HG02642 (cell line): ENCODE measurements at regions not wholly inside any gene's neighbourhood (a gene's known extent, or its start where the extent isn't known, plus 50 kb on each side); places are given as distances from the start of the nearest gene placed in this dataset.
"Not testable (repeated sequence)": the region's sequence is repeated elsewhere in the genome, so short reads cannot be mapped to it uniquely, and the experiment has no call there.

ENCODE experiments used
- ATAC-seq: cut with Tn5 transposase; IDR thresholded peaks from one replicate; pipeline ENCODE4 v1.9.1; 2021; ENCODE audit warnings: mild to moderate bottlenecking; ENCODE audit not compliant: unreplicated experiment, poor library complexity

DNA sequence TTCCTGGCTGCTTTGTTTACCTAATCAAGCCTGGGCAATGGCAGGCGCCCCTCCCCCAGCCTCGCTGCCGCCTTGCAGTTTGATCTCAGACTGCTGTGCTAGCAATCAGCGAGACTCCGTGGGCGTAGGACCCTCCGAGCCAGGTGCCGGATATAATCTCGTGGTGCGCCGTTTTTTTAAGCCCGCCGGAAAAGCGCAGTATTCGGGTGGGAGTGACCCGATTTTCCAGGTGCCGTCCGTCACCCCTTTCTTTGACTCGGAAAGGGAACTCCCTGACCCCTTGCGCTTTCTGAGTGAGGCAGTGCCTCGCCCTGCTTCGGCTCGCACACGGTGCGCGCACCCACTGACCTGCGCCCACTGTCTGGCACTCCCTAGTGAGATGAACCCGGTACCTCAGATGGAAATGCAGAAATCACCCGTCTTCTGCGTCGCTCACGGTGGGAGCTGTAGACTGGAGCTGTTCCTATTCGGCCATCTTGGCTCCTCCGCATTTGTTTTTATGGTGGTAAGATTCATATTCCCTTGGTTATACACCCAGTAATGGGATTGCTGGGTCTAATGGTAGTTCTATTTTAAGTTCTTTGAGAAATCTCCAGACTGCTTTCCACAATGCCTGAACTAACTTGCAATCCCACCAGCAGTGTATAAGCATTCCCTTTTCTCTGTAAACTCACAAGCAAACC is 652.1 kb upstream of the LRFN5 start:
- not testable (repeated sequence) for ATAC-seq

DNA sequence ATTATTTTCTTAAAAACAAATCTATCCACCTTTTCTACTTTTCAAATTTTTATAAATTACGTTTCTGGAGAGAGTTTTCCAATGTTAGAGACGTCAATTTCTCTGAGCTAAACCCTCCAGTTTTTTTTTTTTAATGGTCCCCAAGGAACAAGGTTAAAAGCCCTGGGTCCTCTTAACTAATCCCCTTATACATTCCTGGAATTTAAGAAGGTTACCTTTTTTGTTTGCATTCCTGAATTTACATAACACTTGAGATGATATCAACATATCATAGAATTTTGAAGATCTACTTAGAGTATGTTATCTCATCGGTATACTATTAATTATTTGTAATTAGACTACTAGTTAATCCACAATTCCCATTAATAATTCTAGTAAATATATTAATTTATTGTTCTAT is 662.2 kb upstream of the LRFN5 start:
- no peak for ATAC-seq

DNA sequence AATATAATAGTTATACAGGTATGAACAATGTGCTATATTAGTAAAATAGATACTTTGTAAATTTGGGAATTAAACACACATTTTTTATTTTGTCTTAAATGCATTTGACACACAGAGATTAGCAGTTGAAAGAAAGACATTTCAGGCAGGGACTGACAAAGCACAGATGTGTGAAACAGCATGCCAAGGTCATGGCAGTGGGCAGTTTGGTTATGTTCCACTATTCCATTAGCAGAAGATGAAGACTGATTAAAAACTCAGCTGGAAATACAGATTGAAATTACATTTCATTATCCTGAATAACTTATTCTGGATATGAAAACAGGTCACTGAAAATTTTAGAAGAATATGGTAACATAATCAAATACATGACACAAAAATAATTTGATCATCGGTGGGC is 669.8 kb upstream of the LRFN5 start:
- ATAC-seq: no peak

DNA sequence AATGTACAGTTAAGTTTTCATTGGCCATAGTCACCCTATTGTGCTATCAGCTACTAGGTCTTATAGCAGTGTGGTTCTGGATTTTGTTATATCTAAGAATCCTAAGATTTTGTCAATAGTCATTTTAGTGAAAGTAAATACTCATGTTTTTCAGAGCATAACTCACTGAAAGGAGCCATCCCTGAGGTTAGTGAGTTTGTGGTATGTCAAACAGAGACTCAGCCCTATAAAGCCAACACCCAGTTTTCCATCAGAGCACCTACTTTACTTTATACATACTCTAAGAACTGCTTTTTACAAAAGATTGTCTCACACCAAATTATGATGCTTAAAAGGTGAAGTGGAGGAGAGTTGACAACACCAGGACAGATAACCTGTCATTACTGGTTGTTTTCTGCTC is 686.3 kb upstream of the LRFN5 start:
- ATAC-seq: no peak

DNA sequence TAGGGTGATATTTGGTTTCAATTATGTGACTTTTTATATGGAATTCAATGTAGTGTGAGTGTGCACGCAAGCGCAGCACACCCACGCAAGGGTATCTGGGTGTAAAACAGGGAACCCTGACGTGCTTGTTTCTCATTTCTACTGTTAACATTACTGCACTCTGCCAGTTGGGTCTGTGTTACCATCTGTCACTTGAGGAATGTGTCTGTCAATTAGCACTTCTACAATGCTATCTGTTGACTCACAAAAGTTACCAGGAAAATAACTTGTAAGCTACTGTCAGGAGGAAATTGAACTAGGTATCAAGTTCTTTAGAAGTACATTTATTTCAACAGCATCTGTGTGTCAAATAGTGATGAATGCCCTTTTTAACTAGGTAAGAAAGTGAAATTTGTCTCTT is 695.5 kb upstream of the LRFN5 start:
- no peak for ATAC-seq

- ATAC-seq: no peak
Measured at GRCh38 chr14:40909906-40910305, 696.8 kb upstream of the LRFN5 start.

GRCh38 chr14:40903709-40904108 is 703.0 kb upstream of the LRFN5 start:
- no peak for ATAC-seq

DNA sequence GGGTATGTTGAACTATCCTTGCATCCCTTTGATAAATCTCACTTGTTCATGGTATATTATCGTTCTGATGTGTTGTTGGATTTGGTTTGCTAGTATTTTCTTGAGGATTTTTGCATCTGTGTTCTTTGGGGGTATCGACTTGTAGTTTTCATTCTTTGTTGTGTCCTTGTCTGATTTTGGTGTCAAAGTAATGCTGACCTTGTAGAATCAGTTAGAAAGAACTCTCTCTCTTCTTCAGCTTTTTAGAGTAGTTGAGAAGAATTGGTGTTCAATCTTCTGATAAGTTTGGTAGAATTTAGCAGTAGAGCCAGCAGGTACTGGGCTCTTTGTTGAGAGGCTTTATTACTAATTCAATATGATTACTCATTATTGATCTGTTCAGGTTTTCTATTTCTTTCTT is 707.2 kb upstream of the LRFN5 start:
- no peak for ATAC-seq

DNA sequence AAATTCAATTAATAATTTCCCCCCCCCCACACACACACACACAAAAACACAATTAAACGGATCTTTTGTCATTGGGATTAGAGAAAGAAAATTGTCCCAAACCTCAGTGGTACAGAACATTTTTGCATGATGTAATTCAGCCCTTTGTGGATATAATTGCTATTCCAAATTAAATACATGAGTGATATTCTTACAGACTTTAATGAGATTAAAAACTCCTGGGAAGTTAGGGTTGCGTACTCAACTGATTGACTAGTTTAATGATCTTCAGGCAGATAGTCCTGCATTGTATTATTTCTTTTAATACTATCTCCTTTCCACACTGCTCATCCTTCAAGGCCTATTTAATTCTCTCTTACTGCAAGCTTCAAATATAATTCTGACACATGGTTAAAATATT is 711.8 kb upstream of the LRFN5 start:
- no peak for ATAC-seq

DNA sequence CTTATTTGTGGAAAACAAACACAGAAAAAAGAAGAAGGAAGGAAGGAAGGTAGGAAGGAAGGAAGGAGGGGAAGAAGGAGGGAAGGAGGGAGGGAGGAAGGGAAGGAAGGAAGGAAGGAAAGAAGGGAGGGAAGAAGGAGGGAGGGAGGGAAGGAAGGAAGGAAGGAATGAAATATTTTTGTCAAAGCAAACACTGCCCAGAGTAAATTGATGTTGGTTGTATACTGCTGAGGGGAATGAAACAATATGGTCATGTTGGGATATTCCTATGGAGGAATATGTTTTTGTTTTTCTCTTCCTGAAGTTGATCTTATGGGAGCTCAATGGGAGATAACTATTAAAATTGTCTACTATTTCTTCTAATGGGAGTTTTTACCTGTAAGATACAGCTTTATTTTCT is 717.5 kb upstream of the LRFN5 start:
- no peak for ATAC-seq

DNA sequence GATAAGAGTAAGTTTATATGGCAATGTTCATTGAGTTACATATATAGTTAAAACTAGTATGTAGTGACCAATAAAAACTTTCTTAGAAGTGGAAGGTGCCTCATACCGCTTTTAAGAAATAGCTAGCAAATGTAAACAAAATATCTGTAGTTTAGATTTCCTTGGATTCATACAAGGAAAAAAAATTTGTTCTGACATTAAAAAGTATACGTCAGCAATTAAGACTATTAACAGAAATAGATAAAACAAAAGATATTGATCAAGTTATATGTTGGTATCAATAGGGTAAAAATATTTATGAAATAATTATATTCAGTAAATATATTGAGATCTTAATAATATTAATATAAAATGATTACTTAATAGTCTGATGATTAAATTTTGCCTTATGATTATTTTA is 718.8 kb upstream of the LRFN5 start:
- ATAC-seq: no peak

- no peak for ATAC-seq
Measured at GRCh38 chr14:40870252-40870651, 736.4 kb upstream of the LRFN5 start.

DNA sequence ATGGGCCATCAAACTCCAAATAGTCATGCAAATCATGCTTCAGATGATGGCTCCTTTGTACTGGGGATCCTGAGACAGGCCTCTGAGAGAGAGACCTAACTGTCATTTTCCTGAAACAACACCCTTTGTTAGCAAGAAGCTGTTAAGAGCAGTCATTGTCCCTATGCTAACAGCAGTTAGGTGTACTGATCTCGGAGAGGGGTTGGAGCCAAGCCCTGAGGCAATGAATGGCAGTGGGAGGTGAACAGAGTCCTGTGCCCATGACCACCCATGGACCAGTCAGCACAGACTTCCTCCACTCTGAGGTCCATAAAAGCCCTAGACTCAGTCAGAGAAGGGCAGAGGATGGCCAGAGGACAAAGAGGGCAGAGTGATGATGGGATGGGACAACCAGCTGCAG is 747.6 kb upstream of the LRFN5 start:
- no peak for ATAC-seq

DNA sequence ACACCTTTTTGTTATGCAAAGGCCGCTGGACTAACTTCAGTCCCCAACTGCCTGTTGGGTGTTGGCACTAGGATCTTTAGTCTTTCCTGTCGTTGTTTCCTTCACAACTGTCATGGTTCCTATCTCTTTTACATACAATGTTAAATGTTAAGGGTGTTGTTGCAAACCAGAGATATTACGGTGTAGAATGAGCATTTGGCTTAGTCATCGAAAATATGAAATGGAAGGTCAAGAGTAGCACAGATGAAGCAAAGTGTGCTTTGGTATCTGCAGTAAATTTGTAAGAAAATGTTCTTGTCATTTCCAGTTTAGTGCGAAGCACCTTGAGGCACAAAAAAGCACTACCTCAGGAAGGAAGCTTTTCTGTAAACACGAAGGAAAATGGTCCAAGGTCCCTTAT is 751.3 kb upstream of the LRFN5 start:
- ATAC-seq: no peak

DNA sequence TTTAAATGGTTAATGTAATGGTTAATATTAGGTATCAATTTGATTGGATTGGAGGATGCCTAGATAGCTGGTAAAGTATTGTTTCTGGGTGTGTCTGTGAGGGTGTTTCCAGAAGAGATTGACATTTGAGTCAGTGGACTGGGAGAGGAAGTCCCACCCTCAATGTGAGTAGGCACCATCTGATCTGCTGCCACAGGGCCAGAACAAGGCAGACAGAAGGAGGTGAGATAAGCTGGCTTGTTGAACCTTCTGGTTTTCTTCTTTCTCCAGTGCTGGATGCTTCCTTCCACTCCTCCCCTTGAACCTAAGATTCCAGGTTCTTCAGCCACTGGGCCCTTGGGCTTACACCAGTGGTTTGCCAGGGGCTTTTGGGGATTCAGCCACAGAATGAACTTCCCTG is 756.5 kb upstream of the LRFN5 start:
- no peak for ATAC-seq

- ATAC-seq: no peak
Measured at GRCh38 chr14:40847480-40847879, 759.2 kb upstream of the LRFN5 start.

DNA sequence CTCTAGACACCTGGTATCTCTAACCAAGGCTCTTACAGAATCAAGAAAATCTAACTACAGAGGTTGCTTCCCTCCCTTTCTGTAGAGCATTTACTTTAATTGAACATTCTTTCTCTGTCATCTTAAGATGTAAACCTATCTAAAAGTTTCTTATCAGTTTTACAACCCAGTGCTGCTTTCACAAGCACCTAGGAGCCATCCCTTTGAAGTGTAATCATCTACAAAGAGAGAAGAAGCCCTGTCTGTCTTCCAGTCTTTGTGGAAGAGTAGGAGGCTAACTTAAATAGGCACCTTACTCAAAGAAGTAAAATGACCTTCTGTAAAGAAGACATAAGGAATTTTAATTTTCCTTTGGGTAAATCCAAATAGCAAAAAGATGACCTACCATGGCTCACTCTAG is 763.9 kb upstream of the LRFN5 start:
- no peak for ATAC-seq

- no peak for ATAC-seq
Measured at GRCh38 chr14:40841886-40842285, 764.8 kb upstream of the LRFN5 start.

GRCh38 chr14:40838601-40839000 is 768.1 kb upstream of the LRFN5 start:
- ATAC-seq: no peak

- no peak for ATAC-seq
Measured at GRCh38 chr14:40806471-40806870, 800.2 kb upstream of the LRFN5 start.

GRCh38 chr14:40796168-40796567 is 810.5 kb upstream of the LRFN5 start:
- ATAC-seq: no peak

- ATAC-seq: no peak
Measured at GRCh38 chr14:40784860-40785259, 821.8 kb upstream of the LRFN5 start.

- no peak for ATAC-seq
Measured at GRCh38 chr14:40762685-40763084, 844.0 kb upstream of the LRFN5 start.
